GM10266 (cell line): ENCODE measurements at regions not wholly inside any gene's neighbourhood (a gene's known extent, or its start where the extent isn't known, plus 50 kb on each side); places are given as distances from the start of the nearest gene placed in this dataset.

ENCODE experiments used
- DNase-seq: peaks from one replicate; pipeline ENCODE4 v3.0.0; 2012; ENCODE audit errors: extremely low spot score
- TF ChIP-seq, protein P1 (sequence below): IDR thresholded peaks from 2 replicates; pipeline ENCODE4 v1.5.1; 2012; ENCODE audit warnings: mild to moderate bottlenecking, low read depth; ENCODE audit not compliant: control insufficient read depth, insufficient read depth; ENCODE audit errors: missing control alignments

GRCh38 chr4:85257817-85258370 lies 217.1 kb upstream of the ARHGAP24 start:
- no peak for DNase-seq
- TF ChIP-seq, protein P1, sequence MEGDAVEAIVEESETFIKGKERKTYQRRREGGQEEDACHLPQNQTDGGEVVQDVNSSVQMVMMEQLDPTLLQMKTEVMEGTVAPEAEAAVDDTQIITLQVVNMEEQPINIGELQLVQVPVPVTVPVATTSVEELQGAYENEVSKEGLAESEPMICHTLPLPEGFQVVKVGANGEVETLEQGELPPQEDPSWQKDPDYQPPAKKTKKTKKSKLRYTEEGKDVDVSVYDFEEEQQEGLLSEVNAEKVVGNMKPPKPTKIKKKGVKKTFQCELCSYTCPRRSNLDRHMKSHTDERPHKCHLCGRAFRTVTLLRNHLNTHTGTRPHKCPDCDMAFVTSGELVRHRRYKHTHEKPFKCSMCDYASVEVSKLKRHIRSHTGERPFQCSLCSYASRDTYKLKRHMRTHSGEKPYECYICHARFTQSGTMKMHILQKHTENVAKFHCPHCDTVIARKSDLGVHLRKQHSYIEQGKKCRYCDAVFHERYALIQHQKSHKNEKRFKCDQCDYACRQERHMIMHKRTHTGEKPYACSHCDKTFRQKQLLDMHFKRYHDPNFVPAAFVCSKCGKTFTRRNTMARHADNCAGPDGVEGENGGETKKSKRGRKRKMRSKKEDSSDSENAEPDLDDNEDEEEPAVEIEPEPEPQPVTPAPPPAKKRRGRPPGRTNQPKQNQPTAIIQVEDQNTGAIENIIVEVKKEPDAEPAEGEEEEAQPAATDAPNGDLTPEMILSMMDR, result no peak

DNA sequence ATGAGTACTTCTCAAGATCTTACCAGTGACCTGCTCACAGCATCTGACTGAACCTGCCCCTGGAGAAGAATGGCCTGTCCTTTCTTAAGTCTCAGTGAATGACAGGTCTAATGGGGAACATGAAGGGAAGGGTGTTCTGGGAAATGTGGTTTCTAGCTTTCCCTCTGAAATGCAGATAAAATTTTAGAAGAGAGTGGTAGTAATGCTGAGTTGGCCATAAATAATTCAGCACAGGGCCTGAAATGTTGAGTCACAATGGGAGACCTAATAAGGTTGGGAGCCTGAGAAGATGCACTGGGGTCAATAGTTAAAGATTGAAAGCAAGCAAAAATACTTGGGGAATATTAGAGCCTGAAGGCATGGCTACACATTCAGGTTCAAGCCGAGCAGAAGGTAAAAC lies 214.9 kb upstream of the ARHGAP24 start:
- TF ChIP-seq, protein P1, result no peak

DNA sequence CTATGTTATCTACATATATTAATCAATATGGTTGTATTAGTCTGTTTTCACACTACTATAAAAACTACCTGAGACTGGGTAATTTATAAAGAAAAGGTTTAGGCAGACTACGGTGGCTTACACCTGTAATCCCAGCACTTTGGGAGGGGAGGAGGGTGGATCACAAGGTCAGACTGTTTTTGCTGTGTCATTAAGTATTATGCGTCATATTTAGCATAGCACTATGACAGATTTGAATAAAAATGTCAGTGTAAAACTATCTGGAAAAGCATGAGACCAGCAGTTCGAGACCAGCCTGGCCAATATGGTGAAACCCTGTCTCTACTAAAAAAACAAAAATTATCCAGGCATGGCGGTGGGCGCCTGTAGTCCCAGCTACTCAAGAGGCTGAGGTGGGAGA lies 209.7 kb upstream of the ARHGAP24 start:
- TF ChIP-seq, protein P1, result no peak
- DNase-seq, result no peak

More for the DNA sequence above, 214.9 kb upstream of the ARHGAP24 start:
- DNase-seq, result no peak

GRCh38 chr4:85268188-85268587 lies 206.8 kb upstream of the ARHGAP24 start:
- no peak for DNase-seq
- TF ChIP-seq, protein P1, result no peak

DNA sequence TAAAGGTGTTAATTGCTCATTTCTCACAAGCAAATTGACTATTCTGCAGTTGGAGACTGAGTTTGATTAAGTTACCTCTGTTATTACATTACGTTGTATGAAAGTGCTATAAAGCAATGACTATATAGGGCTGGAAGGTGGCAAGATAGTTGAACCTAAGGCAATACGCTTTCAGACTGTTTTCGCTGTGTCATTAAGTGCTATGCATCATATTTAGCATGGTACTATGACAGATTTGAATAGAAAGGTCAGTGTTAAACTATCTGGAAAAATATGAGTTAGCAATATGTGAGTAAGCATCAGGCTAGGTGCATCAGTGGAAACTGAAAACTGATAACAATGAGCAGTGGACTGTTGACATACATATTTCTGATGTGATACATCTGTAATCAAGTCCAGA lies 206.0 kb upstream of the ARHGAP24 start:
- TF ChIP-seq, protein P1, result no peak
- DNase-seq, result no peak

GRCh38 chr4:85274955-85275354 lies 200.0 kb upstream of the ARHGAP24 start:
- TF ChIP-seq, protein P1, result no peak
- no peak for DNase-seq

DNA sequence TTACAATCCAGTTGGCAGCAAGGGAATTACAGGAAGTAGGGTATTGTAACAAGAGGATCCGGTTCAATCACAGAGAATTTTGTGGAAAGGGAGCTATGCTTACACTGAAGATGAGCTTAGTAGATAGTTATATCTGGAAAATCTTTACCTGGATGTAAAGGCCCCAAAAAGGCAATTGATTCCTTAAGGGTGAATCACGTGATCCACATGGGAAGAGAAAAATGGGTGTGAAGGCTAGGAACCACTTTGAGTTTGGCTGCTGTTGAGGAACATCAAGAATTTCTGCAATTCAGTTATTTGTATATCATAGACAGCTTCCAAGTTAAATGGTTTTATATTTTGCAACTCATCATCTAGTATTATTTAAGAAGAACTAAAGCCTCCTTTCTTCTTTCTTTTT lies 194.0 kb upstream of the ARHGAP24 start:
- no peak for DNase-seq

More for the DNA sequence above, 194.0 kb upstream of the ARHGAP24 start:
- TF ChIP-seq, protein P1, result no peak
